ENCODE measurements at regions not wholly inside any gene's neighbourhood (a gene's known extent, or its start where the extent isn't known, plus 50 kb on each side); places are given as distances from the start of the nearest gene placed in this dataset.
"Not testable (repeated sequence)": the region's sequence is repeated elsewhere in the genome, so short reads cannot be mapped to it uniquely, and the experiment has no call there.

- not testable (repeated sequence) for TF ChIP-seq CTCF (IDR thresholded peaks at IDR 0.05); ZFX (IDR thresholded peaks at IDR 0.05; ENCODE audit: borderline replicate concordance)
These were observed 838.0 kb upstream of the CDH18 start for GRCh38 chr5:20825951-20826350.
